Smooth muscle cell (in vitro differentiated cells): ENCODE measurements at regions not wholly inside any gene's neighbourhood (a gene's known extent, or its start where the extent isn't known, plus 50 kb on each side); places are given as distances from the start of the nearest gene placed in this dataset.

ENCODE experiments used
- DNase-seq: peaks from one replicate; lab custom pipeline; 2025; ENCODE audit not compliant: unreplicated experiment; lab: John Stamatoyannopoulos, UW
- H2AFZ ChIP-seq: fragments of 200-600 bp; sonication (generic); 2 replicates; pipeline ENCODE4 v1.6.0; 2016; ENCODE audit warnings: antibody characterized with exemption, low read depth, mild to moderate bottlenecking
- H3F3A ChIP-seq: fragments of 200-600 bp; sonication (generic); 2 replicates; pipeline ENCODE4 v1.6.0; 2017; ENCODE audit warnings: antibody characterized with exemption, low read depth
- H3K27ac ChIP-seq: fragments of 200-600 bp; sonication (generic); 2 replicates; pipeline ENCODE4 v1.5.1; 2016; ENCODE audit warnings: low read depth, mild to moderate bottlenecking
- H3K27me3 ChIP-seq: fragments of 200-600 bp; sonication (generic); 2 replicates; pipeline ENCODE4 v1.6.1; 2016; ENCODE audit warnings: low read depth, mild to moderate bottlenecking
- H3K36me3 ChIP-seq: fragments of 200-600 bp; sonication (generic); 2 replicates; pipeline ENCODE4 v1.5.1; 2016; ENCODE audit warnings: low read depth
- H3K4me1 ChIP-seq: fragments of 200-600 bp; sonication (generic); 2 replicates; pipeline ENCODE4 v1.5.1; 2016; ENCODE audit warnings: low read depth
- H3K4me2 ChIP-seq: fragments of 200-600 bp; sonication (generic); 2 replicates; pipeline ENCODE4 v1.6.0; 2016; ENCODE audit warnings: mild to moderate bottlenecking
- H3K4me3 ChIP-seq: fragments of 200-600 bp; sonication (generic); 2 replicates; pipeline ENCODE4 v1.5.1; 2016; ENCODE audit warnings: mild to moderate bottlenecking
- H3K79me2 ChIP-seq: fragments of 200-600 bp; sonication (generic); 2 replicates; pipeline ENCODE4 v1.6.0; 2016; ENCODE audit warnings: low read depth, mild to moderate bottlenecking
- H3K9ac ChIP-seq: fragments of 200-600 bp; sonication (generic); 2 replicates; pipeline ENCODE4 v1.6.0; 2016; ENCODE audit warnings: low read depth
- H3K9me3 ChIP-seq: fragments of 200-600 bp; sonication (generic); replicated peaks from 2 replicates; pipeline ENCODE4 v1.5.1; 2016; ENCODE audit warnings: low read depth
- H4K20me1 ChIP-seq: fragments of 200-600 bp; sonication (generic); 2 replicates; pipeline ENCODE4 v1.6.0; 2016; ENCODE audit warnings: low read depth
- CTCF ChIP-seq: fragments of 200-600 bp; sonication (generic); IDR thresholded peaks from 2 replicates; pipeline ENCODE4 v1.5.1; 2017; ENCODE audit warnings: borderline replicate concordance, mild to moderate bottlenecking, antibody characterized with exemption; ENCODE audit not compliant: insufficient read depth, poor library complexity, severe bottlenecking
- WGBS: methylation state at CpG from one replicate; pipeline ENCODE4 v1.1.7; 2016; ENCODE audit warnings: low lambda C conversion rate; 5-methylcytosine and 5-hydroxymethylcytosine counted together

GRCh38 chr16:9034056-9034455 is 57.4 kb upstream of the HAPSTR1 start:
- no peak overlapping the region for H3K4me3 ChIP-seq
- no peaks in the 10 kb centered on the region for H3K27me3 ChIP-seq
- H3K9me3 ChIP-seq = no peaks in the 10 kb centered on the region
- WGBS = 83% methylated on average over 8 of the region's 8 CpGs
- H3F3A ChIP-seq = no peaks in the 10 kb centered on the region
- no peaks in the 10 kb centered on the region for H3K36me3 ChIP-seq
- no peak for DNase-seq
- no peaks in the 10 kb centered on the region for H3K79me2 ChIP-seq
- H3K4me1 ChIP-seq = no peaks in the 10 kb centered on the region
- no peak overlapping the region for H3K4me2 ChIP-seq
- H3K27ac ChIP-seq = no peak overlapping the region
- TF ChIP-seq CTCF = no peak
- H4K20me1 ChIP-seq = no peaks in the 10 kb centered on the region
- H3K9ac ChIP-seq = no peak overlapping the region
- H2AFZ ChIP-seq = no peak overlapping the region

- Histone ChIP-seq H3K27ac (no peak overlapping the region), H3F3A (no peaks in the 10 kb centered on the region), H3K9me3 (no peaks in the 10 kb centered on the region), H4K20me1 (no peaks in the 10 kb centered on the region), H3K27me3 (no peaks in the 10 kb centered on the region), H3K36me3 (no peaks in the 10 kb centered on the region), H3K4me2 (no peak overlapping the region), H3K9ac (no peak overlapping the region), H3K4me3 (no peak overlapping the region), H3K4me1 (no peaks in the 10 kb centered on the region), H3K79me2 (no peaks in the 10 kb centered on the region), H2AFZ (no peak overlapping the region)
- TF ChIP-seq CTCF = no peak
- 88% methylated on average over 5 of the region's 5 CpGs for WGBS
- DNase-seq = no peak
Observed at GRCh38 chr16:9035996-9036395, 55.4 kb upstream of the HAPSTR1 start.

- H3K79me2 ChIP-seq = no peaks in the 10 kb centered on the region
- H3K4me2 ChIP-seq = no peak overlapping the region
- no peaks in the 10 kb centered on the region for H3K9me3 ChIP-seq
- H3K36me3 ChIP-seq = no peaks in the 10 kb centered on the region
- WGBS = 80% methylated on average over 4 of the region's 4 CpGs
- TF ChIP-seq CTCF = no peak
- H3K27me3 ChIP-seq = no peaks in the 10 kb centered on the region
- H2AFZ ChIP-seq = no peak overlapping the region
- H3K9ac ChIP-seq = no peak overlapping the region
- H3K4me1 ChIP-seq = no peaks in the 10 kb centered on the region
- no peak overlapping the region for H3K4me3 ChIP-seq
- no peak for DNase-seq
- no peaks in the 10 kb centered on the region for H3F3A ChIP-seq
- H3K27ac ChIP-seq = no peak overlapping the region
- no peaks in the 10 kb centered on the region for H4K20me1 ChIP-seq
Observed at GRCh38 chr16:9039210-9039609, 52.2 kb upstream of the HAPSTR1 start.

- Histone ChIP-seq H3K4me1 (no peaks in the 10 kb centered on the region), H3K36me3 (no peaks in the 10 kb centered on the region), H3F3A (no peaks in the 10 kb centered on the region), H4K20me1 (no peaks in the 10 kb centered on the region), H3K27ac (no peak overlapping the region), H3K27me3 (no peaks in the 10 kb centered on the region), H3K4me2 (no peak overlapping the region), H2AFZ (no peak overlapping the region), H3K4me3 (no peak overlapping the region), H3K9me3 (no peaks in the 10 kb centered on the region), H3K79me2 (no peaks in the 10 kb centered on the region), H3K9ac (no peak overlapping the region)
- no peak for TF ChIP-seq CTCF
- WGBS = 91% methylated on average over 12 of the region's 12 CpGs
- DNase-seq = no peak
Observed at GRCh38 chr16:9040800-9041412, 50.5 kb upstream of the HAPSTR1 start.
